ENCODE measurements at regions not wholly inside any gene's neighbourhood (a gene's known extent, or its start where the extent isn't known, plus 50 kb on each side); places are given as distances from the start of the nearest gene placed in this dataset.
"Not testable (repeated sequence)": the region's sequence is repeated elsewhere in the genome, so short reads cannot be mapped to it uniquely, and the experiment has no call there.

DNA sequence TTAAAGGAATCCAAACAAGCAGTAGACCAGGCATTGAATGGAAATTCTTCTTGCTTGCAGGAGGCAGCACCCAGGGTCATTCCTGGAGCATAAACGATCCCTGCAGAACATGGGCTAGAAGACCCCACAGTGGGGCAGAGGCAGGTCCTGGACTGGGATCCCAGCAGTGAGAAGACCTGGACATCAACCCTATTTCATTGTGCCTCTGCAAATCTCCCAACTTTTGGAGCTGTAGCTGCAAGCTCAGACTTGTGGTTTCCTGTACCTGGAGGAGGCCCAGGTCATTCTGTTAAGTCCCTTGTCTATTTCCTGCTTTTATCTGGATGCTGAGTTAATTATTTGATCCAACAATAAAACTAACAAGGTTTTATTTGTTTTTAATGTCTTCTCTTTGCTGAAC lies 61.7 kb downstream of the CALM1 start:
- H3K9me3 Mint-ChIP-seq = no peaks in the 10 kb centered on the region
- H3K4me3 Mint-ChIP-seq = no peak overlapping the region
- POLR2A ChIA-PET = interaction anchor here (0.5 kb wide), 1 partner anchor 715 kb away, joined by 3 read pairs; no protein-coding TSS in a partner anchor
- no peaks in the 10 kb centered on the region for H3K36me3 Mint-ChIP-seq
- H3K4me1 Mint-ChIP-seq = no peaks in the 10 kb centered on the region
- peaks cover 3% of the 10 kb centered on the region for H3K27me3 Mint-ChIP-seq
- no peak for ATAC-seq (ENCODE audit: low read depth)
- no peak for DNase-seq
- no peak overlapping the region for H3K27ac Mint-ChIP-seq

DNA sequence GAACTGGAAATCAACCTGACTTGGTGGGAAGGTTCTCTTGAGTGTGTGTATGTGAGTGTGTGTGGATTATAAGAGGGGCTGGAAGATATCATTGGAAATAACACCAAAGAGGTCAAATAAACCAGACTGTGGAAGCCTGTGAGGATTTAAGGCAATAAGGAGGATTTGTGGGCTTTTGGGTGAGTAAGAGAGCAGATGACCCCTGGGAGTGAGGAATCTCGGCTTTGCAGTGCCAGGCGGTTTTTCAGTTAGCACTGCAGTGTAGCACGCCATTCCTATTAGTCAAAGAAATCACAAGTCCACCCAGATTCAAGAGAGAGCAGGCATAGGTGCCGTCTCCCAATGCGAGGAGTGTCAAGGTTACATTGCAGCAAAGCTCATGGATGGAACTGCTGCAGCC lies 63.3 kb downstream of the CALM1 start:
- DNase-seq (no peak), ATAC-seq (ENCODE audit: low read depth) (no peak)
- Mint-ChIP-seq H3K9me3 (no peaks in the 10 kb centered on the region), H3K36me3 (no peaks in the 10 kb centered on the region), H3K4me1 (no peaks in the 10 kb centered on the region), H3K4me3 (no peak overlapping the region), H3K27me3 (peaks cover 3% of the 10 kb centered on the region), H3K27ac (no peak overlapping the region)
- POLR2A ChIA-PET = no interaction called here

DNA sequence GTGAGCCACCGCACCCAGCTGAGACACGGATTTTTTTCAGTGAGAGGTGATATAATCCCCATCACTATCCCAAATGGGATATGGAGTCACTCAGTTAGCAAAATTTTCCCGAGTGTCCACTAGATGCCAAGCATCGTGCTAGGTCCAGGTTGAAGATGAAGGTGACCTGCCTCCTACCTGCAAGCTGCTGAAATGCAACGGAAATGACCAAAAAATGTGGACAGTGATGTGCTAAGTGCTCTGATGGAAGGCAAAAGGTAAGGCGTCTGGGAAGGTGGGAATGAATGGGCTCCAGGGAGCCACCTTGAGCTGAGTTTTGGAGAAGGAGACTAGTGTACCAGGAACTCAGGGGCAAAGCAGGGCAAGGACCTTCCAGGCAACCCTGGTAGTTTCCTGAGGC lies 64.6 kb downstream of the CALM1 start:
- ATAC-seq (ENCODE audit: low read depth) (no peak), DNase-seq (no peak)
- Mint-ChIP-seq H3K4me3 (no peak overlapping the region), H3K27ac (no peak overlapping the region), H3K9me3 (no peaks in the 10 kb centered on the region), H3K36me3 (no peaks in the 10 kb centered on the region), H3K27me3 (peaks cover 3% of the 10 kb centered on the region), H3K4me1 (no peaks in the 10 kb centered on the region)
- POLR2A ChIA-PET = no interaction called here

DNA sequence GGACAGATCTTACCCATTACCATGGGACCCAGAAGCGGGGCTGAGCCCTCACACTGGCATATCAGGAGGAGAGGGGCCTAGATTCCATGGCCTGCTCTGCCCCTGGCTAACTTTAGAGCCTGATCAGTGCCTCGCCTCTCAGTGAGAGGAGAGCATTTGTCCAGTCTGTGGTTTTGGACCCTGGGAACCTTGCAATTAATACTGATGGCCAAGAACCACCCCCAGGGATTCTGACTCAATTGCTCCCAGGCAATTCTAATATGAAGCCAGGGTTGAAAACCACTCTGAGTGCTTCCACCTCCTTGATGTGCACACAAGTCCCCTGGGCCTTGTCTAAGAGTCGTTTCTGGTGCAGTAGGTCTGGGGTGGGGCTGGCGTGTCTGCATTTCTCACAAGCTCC lies 67.7 kb downstream of the CALM1 start:
- Mint-ChIP-seq H3K9me3 (peaks cover 7% of the 10 kb centered on the region), H3K4me1 (no peaks in the 10 kb centered on the region), H3K4me3 (no peak overlapping the region), H3K27ac (no peak overlapping the region), H3K36me3 (no peaks in the 10 kb centered on the region), H3K27me3 (peaks cover 15% of the 10 kb centered on the region)
- POLR2A ChIA-PET = no interaction called here
- DNase-seq (no peak), ATAC-seq (ENCODE audit: low read depth) (no peak)

DNA sequence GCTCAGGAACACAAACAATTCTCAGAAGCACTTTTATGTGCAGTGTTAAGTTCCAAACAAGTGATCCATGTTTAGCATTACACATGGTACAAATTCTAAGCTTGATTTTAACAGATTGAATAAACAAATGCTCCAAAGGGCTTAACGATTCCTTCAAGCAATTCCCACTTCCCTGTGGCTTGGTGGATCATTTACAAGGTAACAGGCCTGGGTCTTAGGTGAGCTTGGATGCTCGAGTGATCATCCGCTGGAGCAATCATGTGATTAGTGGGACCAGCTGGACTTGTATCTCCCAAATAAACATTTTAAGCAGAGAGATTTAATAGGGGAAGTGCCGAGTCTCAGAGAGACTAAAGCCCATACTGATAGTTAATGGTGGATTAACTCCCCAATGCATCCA lies 70.7 kb downstream of the CALM1 start:
- Mint-ChIP-seq H3K27ac (no peak overlapping the region), H3K9me3 (peaks cover 17% of the 10 kb centered on the region), H3K4me3 (no peak overlapping the region), H3K27me3 (peaks cover 28% of the 10 kb centered on the region), H3K4me1 (no peaks in the 10 kb centered on the region), H3K36me3 (no peaks in the 10 kb centered on the region)
- ATAC-seq (ENCODE audit: low read depth) (no peak), DNase-seq (no peak)
- POLR2A ChIA-PET = no interaction called here

DNA sequence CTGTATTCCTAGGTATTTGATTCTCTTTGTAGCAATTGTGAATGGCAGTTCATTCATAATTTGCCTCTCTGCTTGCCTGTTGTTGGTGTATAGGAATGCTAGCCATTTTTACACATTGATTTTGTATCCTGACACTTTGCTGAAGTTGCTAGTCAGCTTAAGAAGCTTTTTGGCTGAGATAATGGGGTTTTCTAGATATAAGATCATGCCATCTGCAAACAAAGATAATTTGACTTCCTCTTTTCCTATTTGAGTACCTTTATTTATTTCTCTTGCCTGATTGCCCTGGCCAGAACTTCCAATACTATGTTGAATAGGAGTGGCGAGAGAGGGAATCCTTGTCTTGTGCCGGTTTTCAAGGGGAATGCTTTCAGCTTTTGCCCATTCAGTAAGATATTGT lies 72.6 kb downstream of the CALM1 start:
- H3K27ac Mint-ChIP-seq; H3K4me1 Mint-ChIP-seq; H3K36me3 Mint-ChIP-seq; ATAC-seq (ENCODE audit: low read depth); DNase-seq; POLR2A ChIA-PET; H3K4me3 Mint-ChIP-seq: not testable (repeated sequence)
- H3K27me3 Mint-ChIP-seq = peaks cover 37% of the 10 kb centered on the region
- H3K9me3 Mint-ChIP-seq = peaks cover 20% of the 10 kb centered on the region

DNA sequence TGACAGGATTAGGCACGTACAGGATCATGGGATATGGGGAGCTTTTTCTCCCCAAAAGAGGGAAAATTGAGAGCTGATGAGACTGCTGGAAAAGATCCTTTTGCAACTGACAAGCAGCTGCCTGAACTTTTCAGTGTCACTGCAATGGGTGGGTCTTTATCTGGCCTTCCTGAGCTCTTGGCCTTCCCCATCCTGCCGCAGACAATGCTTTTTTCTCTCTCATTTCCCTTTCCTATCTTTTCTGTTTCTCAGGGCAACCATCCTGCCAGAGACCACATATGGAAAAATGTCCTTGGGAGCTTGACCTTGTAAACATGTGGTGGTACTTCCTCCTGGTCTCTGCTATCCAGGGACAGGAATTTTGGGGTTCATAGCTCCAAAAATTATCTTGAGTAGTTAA lies 75.8 kb downstream of the CALM1 start:
- no peak for ATAC-seq (ENCODE audit: low read depth)
- no peak overlapping the region for H3K27ac Mint-ChIP-seq
- peaks cover 25% of the 10 kb centered on the region for H3K9me3 Mint-ChIP-seq
- POLR2A ChIA-PET = no interaction called here
- H3K4me1 Mint-ChIP-seq = no peaks in the 10 kb centered on the region
- no peak for DNase-seq
- no peak overlapping the region for H3K4me3 Mint-ChIP-seq
- peaks cover 38% of the 10 kb centered on the region for H3K27me3 Mint-ChIP-seq
- H3K36me3 Mint-ChIP-seq = peaks cover 3% of the 10 kb centered on the region
